Stomach (tissue), 4 donors: ENCODE measurements at regions not wholly inside any gene's neighbourhood (a gene's known extent, or its start where the extent isn't known, plus 50 kb on each side); places are given as distances from the start of the nearest gene placed in this dataset.

Experiments used
- EP300 ChIP-seq: sonication (generic); formaldehyde crosslinking; IDR thresholded peaks from one replicate; pipeline ENCODE4 v1.6.1; 2017; ENCODE audit warnings: antibody characterized with exemption
- POLR2A ChIP-seq, 4 donors: fragments of 450-650 bp; IDR thresholded peaks; one replicate each; pipeline ENCODE4 v1.6.1; 2016; ENCODE audit warnings: antibody characterized with exemption in 4 of 4, control low read depth in 2 of 4, mild to moderate bottlenecking in 1 of 4, moderate library complexity in 1 of 4

DNA sequence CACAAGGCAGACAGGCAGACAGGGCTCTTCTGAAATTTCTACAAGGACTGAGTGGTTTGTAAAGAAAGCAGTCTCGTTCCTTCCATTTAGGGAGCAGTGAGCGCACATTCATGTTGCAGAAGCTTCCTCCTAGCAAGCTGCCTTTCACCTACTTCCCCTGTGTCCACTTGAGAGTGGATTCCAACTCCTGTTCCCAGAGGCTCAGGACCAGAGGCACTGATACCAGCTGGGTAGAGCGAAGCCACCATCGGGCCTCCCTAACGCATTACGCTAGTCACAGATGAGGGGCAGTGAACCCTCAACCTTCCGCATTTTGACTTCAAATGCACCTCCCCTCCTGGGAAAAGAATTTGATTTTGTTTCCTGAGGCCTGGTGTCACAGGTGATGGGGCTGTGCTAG lies 215.8 kb downstream of the SIPA1L2 start:
- TF ChIP-seq EP300 = no peak
- TF ChIP-seq POLR2A (IDR thresholded peaks at IDR 0.05) = no peak
